IPS-15b (cell line): ENCODE measurements at regions not wholly inside any gene's neighbourhood (a gene's known extent, or its start where the extent isn't known, plus 50 kb on each side); places are given as distances from the start of the nearest gene placed in this dataset.
"Not testable (repeated sequence)": the region's sequence is repeated elsewhere in the genome, so short reads cannot be mapped to it uniquely, and the experiment has no call there.

Experiments
- H3K27me3 ChIP-seq: one replicate; pipeline ENCODE4 v1.6.1; 2013; ENCODE audit warnings: low read length; ENCODE audit not compliant: control insufficient read depth, insufficient read depth
- H3K36me3 ChIP-seq: one replicate; pipeline ENCODE4 v1.6.1; 2013; ENCODE audit warnings: low read length; ENCODE audit not compliant: control insufficient read depth, insufficient read depth
- H3K4me1 ChIP-seq: one replicate; pipeline ENCODE4 v1.6.1; 2013; ENCODE audit warnings: mild to moderate bottlenecking, low read length; ENCODE audit not compliant: control insufficient read depth, insufficient read depth
- H3K4me3 ChIP-seq: one replicate; pipeline ENCODE4 v1.5.1; 2013; ENCODE audit warnings: low read depth, low read length
- H3K9ac ChIP-seq: one replicate; pipeline ENCODE4 v1.6.1; 2013; ENCODE audit warnings: low read depth, mild to moderate bottlenecking, low read length
- H3K9me3 ChIP-seq: one replicate; pipeline ENCODE4 v1.6.1; 2013; ENCODE audit warnings: mild to moderate bottlenecking, low read length; ENCODE audit not compliant: control insufficient read depth, insufficient read depth

- no peaks in the 10 kb centered on the region for H3K27me3 ChIP-seq
- peaks cover 8% of the 10 kb centered on the region for H3K4me1 ChIP-seq
- no peak overlapping the region for H3K9ac ChIP-seq
- H3K36me3 ChIP-seq: no peaks in the 10 kb centered on the region
- peaks cover 8% of the 10 kb centered on the region for H3K9me3 ChIP-seq
- no peak overlapping the region for H3K4me3 ChIP-seq
Measured at GRCh38 chr4:169914866-169915265, 111.3 kb downstream of the MFAP3L start.

GRCh38 chr4:169912996-169913395 lies 113.2 kb downstream of the MFAP3L start:
- peaks cover 6% of the 10 kb centered on the region for H3K9me3 ChIP-seq
- H3K9ac ChIP-seq: no peak overlapping the region
- H3K27me3 ChIP-seq: no peaks in the 10 kb centered on the region
- H3K4me3 ChIP-seq: no peak overlapping the region
- no peaks in the 10 kb centered on the region for H3K36me3 ChIP-seq
- no peaks in the 10 kb centered on the region for H3K4me1 ChIP-seq

GRCh38 chr4:169909897-169910296 lies 116.3 kb downstream of the MFAP3L start:
- Histone ChIP-seq H3K9me3 (no peaks in the 10 kb centered on the region), H3K4me3 (no peak overlapping the region), H3K27me3 (no peaks in the 10 kb centered on the region), H3K36me3 (no peaks in the 10 kb centered on the region), H3K4me1 (no peaks in the 10 kb centered on the region), H3K9ac (no peak overlapping the region)

GRCh38 chr4:169909479-169909878 lies 116.7 kb downstream of the MFAP3L start:
- Histone ChIP-seq H3K27me3 (no peaks in the 10 kb centered on the region), H3K4me3 (no peak overlapping the region), H3K9ac (no peak overlapping the region), H3K9me3 (no peaks in the 10 kb centered on the region), H3K36me3 (no peaks in the 10 kb centered on the region), H3K4me1 (no peaks in the 10 kb centered on the region)

GRCh38 chr4:169907705-169908104 lies 118.5 kb downstream of the MFAP3L start:
- no peaks in the 10 kb centered on the region for H3K9me3 ChIP-seq
- no peak overlapping the region for H3K4me3 ChIP-seq
- no peaks in the 10 kb centered on the region for H3K36me3 ChIP-seq
- no peaks in the 10 kb centered on the region for H3K4me1 ChIP-seq
- H3K9ac ChIP-seq: no peak overlapping the region
- H3K27me3 ChIP-seq: no peaks in the 10 kb centered on the region

GRCh38 chr4:169906821-169907220 lies 119.4 kb downstream of the MFAP3L start:
- no peaks in the 10 kb centered on the region for H3K36me3 ChIP-seq
- H3K27me3 ChIP-seq: no peaks in the 10 kb centered on the region
- H3K4me3 ChIP-seq: no peak overlapping the region
- no peaks in the 10 kb centered on the region for H3K9me3 ChIP-seq
- no peaks in the 10 kb centered on the region for H3K4me1 ChIP-seq
- no peak overlapping the region for H3K9ac ChIP-seq

GRCh38 chr4:169906104-169906503 lies 120.1 kb downstream of the MFAP3L start:
- Histone ChIP-seq H3K36me3 (no peaks in the 10 kb centered on the region), H3K4me3 (no peak overlapping the region), H3K4me1 (no peaks in the 10 kb centered on the region), H3K9me3 (no peaks in the 10 kb centered on the region), H3K9ac (no peak overlapping the region), H3K27me3 (no peaks in the 10 kb centered on the region)

- no peak overlapping the region for H3K4me3 ChIP-seq
- H3K36me3 ChIP-seq: no peaks in the 10 kb centered on the region
- no peaks in the 10 kb centered on the region for H3K4me1 ChIP-seq
- H3K9me3 ChIP-seq: no peaks in the 10 kb centered on the region
- H3K27me3 ChIP-seq: no peaks in the 10 kb centered on the region
- H3K9ac ChIP-seq: no peak overlapping the region
Measured at GRCh38 chr4:169902658-169903345, 123.4 kb downstream of the MFAP3L start.

GRCh38 chr4:169900241-169900845 lies 125.9 kb downstream of the MFAP3L start:
- no peaks in the 10 kb centered on the region for H3K36me3 ChIP-seq
- no peaks in the 10 kb centered on the region for H3K27me3 ChIP-seq
- no peak overlapping the region for H3K4me3 ChIP-seq
- no peaks in the 10 kb centered on the region for H3K4me1 ChIP-seq
- H3K9me3 ChIP-seq: no peaks in the 10 kb centered on the region
- no peak overlapping the region for H3K9ac ChIP-seq

GRCh38 chr4:169899295-169899694 lies 126.9 kb downstream of the MFAP3L start:
- Histone ChIP-seq H3K9ac (no peak overlapping the region), H3K4me3 (no peak overlapping the region), H3K36me3 (no peaks in the 10 kb centered on the region), H3K27me3 (no peaks in the 10 kb centered on the region), H3K4me1 (no peaks in the 10 kb centered on the region), H3K9me3 (no peaks in the 10 kb centered on the region)

- Histone ChIP-seq H3K9ac (no peak overlapping the region), H3K27me3 (no peaks in the 10 kb centered on the region), H3K4me1 (no peaks in the 10 kb centered on the region), H3K4me3 (no peak overlapping the region), H3K36me3 (no peaks in the 10 kb centered on the region), H3K9me3 (no peaks in the 10 kb centered on the region)
Measured at GRCh38 chr4:169898095-169898494, 128.1 kb downstream of the MFAP3L start.

- not testable (repeated sequence) for H3K9ac ChIP-seq, H3K9me3 ChIP-seq, H3K36me3 ChIP-seq, H3K27me3 ChIP-seq, H3K4me3 ChIP-seq, H3K4me1 ChIP-seq
Measured at GRCh38 chr4:169894767-169895166, 131.4 kb downstream of the MFAP3L start.
